GM12878 (cell line): ENCODE measurements at regions not wholly inside any gene's neighbourhood (a gene's known extent, or its start where the extent isn't known, plus 50 kb on each side); places are given as distances from the start of the nearest gene placed in this dataset.

ENCODE experiments used
- ATAC-seq: fragments of 200-7000 bp; cut with Tn5 transposase; 3 replicates; pipeline ENCODE4 v1.9.1; 2020; ENCODE audit warnings: mild to moderate bottlenecking, moderate library complexity
- BruUV-seq: library from RNA; stranded (reverse); fragments of 400-500 nt; replicated peaks from 2 replicates; lab custom pipeline; 2021; lab: Mats Ljungman, UMichigan
- CTCF ChIA-PET: fragments of 300-600 bp; sonication (Branson Sonifier 250); formaldehyde crosslinking; extraction: SDS; loops from one replicate; lab custom pipeline; 2021; ENCODE audit warnings: inconsistent platforms; lab: Yijun Ruan, JAX
- POLR2A ChIA-PET: fragments of 350-600 bp; formaldehyde crosslinking; extraction: SDS; loops from one replicate; lab custom pipeline; 2021; ENCODE audit warnings: inconsistent platforms; lab: Charles Lee
- RAD21 ChIA-PET: fragments of 300-600 bp; sonication (Branson Sonifier 250); formaldehyde crosslinking; loops from one replicate; lab custom pipeline; 2023; ENCODE audit warnings: antibody characterized with exemption; ENCODE audit not compliant: unreplicated experiment; lab: Charles Lee
- SMC1A ChIA-PET: fragments of 300-600 bp; sonication (Branson Sonifier 250); formaldehyde crosslinking; loops from one replicate; lab custom pipeline; 2023; ENCODE audit not compliant: unreplicated experiment, uncharacterized antibody; lab: Charles Lee
- DNase-seq: peaks from one replicate; pipeline ENCODE4 v3.0.0-alpha.2; 2011; ENCODE audit warnings: low read depth, low spot score
- FAIRE-seq: peaks from 3 replicates; lab custom pipeline; 2011; peaks lifted over from hg19 to GRCh38; lab: Jason Lieb, UNC
- H2AFZ ChIP-seq: 2 replicates; pipeline ENCODE4 v1.6.0; 2011; ENCODE audit warnings: low read depth, low read length, control low read depth; ENCODE audit not compliant: control insufficient read depth
- H3K27ac ChIP-seq: 2 replicates; pipeline ENCODE4 v1.5.1; 2011; ENCODE audit warnings: control low read depth; ENCODE audit not compliant: control insufficient read depth, insufficient read depth
- H3K27me3 ChIP-seq, 2 experiments: replicated peaks in 1 of 2; 2 replicates each; pipeline versions ENCODE4 v1.6.0 to v1.6.1; 2011; ENCODE audit warnings: low read length in 1 of 2; ENCODE audit not compliant: control insufficient read depth in 2 of 2, insufficient read depth in 2 of 2
- H3K36me3 ChIP-seq, 2 experiments: 2 replicates each; pipeline ENCODE4 v1.5.1; 2011; ENCODE audit warnings: low read length in 1 of 2; ENCODE audit not compliant: control insufficient read depth in 2 of 2, insufficient read depth in 2 of 2
- H3K4me1 ChIP-seq: 2 replicates; pipeline ENCODE4 v1.6.1; 2011; ENCODE audit warnings: mild to moderate bottlenecking, low read length, moderate library complexity, mixed read lengths; ENCODE audit not compliant: control insufficient read depth, insufficient read depth
- H3K4me2 ChIP-seq: 2 replicates; pipeline ENCODE4 v1.6.0; 2011; ENCODE audit warnings: control low read depth; ENCODE audit not compliant: control insufficient read depth, insufficient read depth
- H3K4me3 ChIP-seq: fragments of 200-600 bp; sonication (generic); 2 replicates; pipeline ENCODE4 v1.5.1; 2016
- H3K79me2 ChIP-seq: 2 replicates; pipeline ENCODE4 v1.6.0; 2011; ENCODE audit warnings: low read length; ENCODE audit not compliant: control insufficient read depth, insufficient read depth
- H3K9ac ChIP-seq: 2 replicates; pipeline ENCODE4 v1.8.0; 2011; ENCODE audit warnings: low read length, control low read depth, mixed read lengths; ENCODE audit not compliant: control insufficient read depth, insufficient read depth
- H3K9me3 ChIP-seq: replicated peaks from 3 replicates; pipeline ENCODE4 v1.5.1; 2011; ENCODE audit warnings: mild to moderate bottlenecking, low read length; ENCODE audit not compliant: control insufficient read depth, insufficient read depth
- H4K20me1 ChIP-seq: 2 replicates; pipeline ENCODE4 v1.6.0; 2011; ENCODE audit not compliant: control insufficient read depth, insufficient read depth
- ASH2L ChIP-seq: fragments of 300-600, 200-600 bp; sonication (generic); IDR thresholded peaks from 2 replicates; pipeline ENCODE4 v1.6.1; 2017; ENCODE audit warnings: low read depth, mild to moderate bottlenecking, borderline replicate concordance
- CEBPB ChIP-seq, 2 experiments: fragments of 150-350 bp in 1 of 2; IDR thresholded peaks; 2 replicates each; pipeline ENCODE4 v1.6.1; 2012 to 2014; ENCODE audit warnings: low read depth in 2 of 2, low read length in 2 of 2, borderline replicate concordance in 1 of 2, inconsistent platforms in 1 of 2
- CHD2 ChIP-seq: IDR thresholded peaks from 2 replicates; pipeline ENCODE4 v1.6.1; 2011; ENCODE audit warnings: low read depth, low read length, improper control_type of control experiment, borderline replicate concordance
- E2F4 ChIP-seq: IDR thresholded peaks from 2 replicates; pipeline ENCODE4 v1.6.1; 2012; ENCODE audit warnings: low read depth, low read length, improper control_type of control experiment
- EGR1 ChIP-seq, 2 experiments: IDR thresholded peaks; 1 replicate in 1 of 2; 2 replicates in 1 of 2; pipeline ENCODE4 v1.6.1; 2011 to 2012; ENCODE audit warnings: low read depth in 2 of 2, low read length in 2 of 2, borderline replicate concordance in 1 of 2, mild to moderate bottlenecking in 1 of 2, moderate library complexity in 1 of 2
- FOXK2 ChIP-seq: fragments of 450-650 bp; IDR thresholded peaks from 2 replicates; pipeline ENCODE4 v1.6.1; 2017; ENCODE audit warnings: mild to moderate bottlenecking, moderate library complexity
- HCFC1 ChIP-seq: fragments of 150-350 bp; IDR thresholded peaks from 2 replicates; pipeline ENCODE4 v1.6.1; 2014; ENCODE audit warnings: low read length
- HDAC6 ChIP-seq: fragments of 200-600 bp; sonication (generic); IDR thresholded peaks from one replicate; pipeline ENCODE4 v1.8.0; 2017; ENCODE audit warnings: antibody characterized with exemption; ENCODE audit not compliant: unreplicated experiment
- HDGF ChIP-seq: fragments of 450-650 bp; IDR thresholded peaks from 2 replicates; pipeline ENCODE4 v1.6.1; 2016; ENCODE audit warnings: antibody characterized with exemption
- MAX ChIP-seq: IDR thresholded peaks from 2 replicates; pipeline ENCODE4 v1.6.1; 2012; ENCODE audit warnings: low read depth, low read length, improper control_type of control experiment
- NR2C1 ChIP-seq: fragments of 450-650 bp; IDR thresholded peaks from 2 replicates; pipeline ENCODE4 v1.6.1; 2017; ENCODE audit warnings: antibody characterized with exemption, mild to moderate bottlenecking, moderate library complexity
- NR2F1 ChIP-seq: fragments of 450-650 bp; conservative IDR thresholded peaks from 2 replicates; pipeline ENCODE4 v1.6.1; 2017; ENCODE audit warnings: mild to moderate bottlenecking
- RELA ChIP-seq: fragments of 450-650 bp; IDR thresholded peaks from 2 replicates; pipeline ENCODE4 v1.8.0; 2014; ENCODE audit warnings: borderline replicate concordance; ENCODE audit not compliant: partially characterized antibody
- SP1 ChIP-seq: IDR thresholded peaks from one replicate; pipeline ENCODE4 v1.6.1; 2011; ENCODE audit warnings: low read depth, low read length
- SPI1 ChIP-seq: IDR thresholded peaks from 2 replicates; pipeline ENCODE4 v1.6.1; 2011; ENCODE audit warnings: low read depth, mild to moderate bottlenecking, low read length, moderate library complexity, borderline replicate concordance; ENCODE audit not compliant: insufficient read depth
- TCF7 ChIP-seq: IDR thresholded peaks from 2 replicates; pipeline ENCODE4 v1.6.1; 2014; ENCODE audit warnings: antibody characterized with exemption, borderline replicate concordance
- WRNIP1 ChIP-seq: IDR thresholded peaks from 2 replicates; pipeline ENCODE4 v1.6.1; 2011; ENCODE audit warnings: low read depth, low read length, improper control_type of control experiment, borderline replicate concordance
- ZNF217 ChIP-seq: fragments of 450-650 bp; IDR thresholded peaks from 2 replicates; pipeline ENCODE4 v1.6.1; 2017; ENCODE audit warnings: antibody characterized with exemption, mild to moderate bottlenecking
- ZNF24 ChIP-seq: fragments of 450-650 bp; IDR thresholded peaks from 2 replicates; pipeline ENCODE4 v1.6.1; 2017; ENCODE audit warnings: antibody characterized with exemption, mild to moderate bottlenecking
- WGBS: methylation state at CpG from one replicate; pipeline ENCODE4 v1.1.6; 2016; ENCODE audit warnings: low lambda C conversion rate; ENCODE audit not compliant: insufficient replicate concordance, insufficient coverage; ENCODE audit errors: missing lambda C conversion rate; 5-methylcytosine and 5-hydroxymethylcytosine counted together
- in situ Hi-C: fragments of 300-500 bp; cut with MboI; formaldehyde crosslinking; loops from 9 replicates; pipeline ENCODE4 v1.14.3; 2018; ENCODE audit warnings: mixed read lengths
- intact Hi-C: fragments of 100-400 bp; cut with micrococcal nuclease; formaldehyde crosslinking; loops from one replicate; pipeline ENCODE4 v1.14.2; 2022; ENCODE audit not compliant: unreplicated experiment

- no peak for TF ChIP-seq HDAC6
- TF ChIP-seq HCFC1: no peak
- TF ChIP-seq ZNF24: no peak
- TF ChIP-seq MAX: no peak
- TF ChIP-seq WRNIP1: no peak
- no peak for TF ChIP-seq RELA
- no peak for TF ChIP-seq ASH2L
- TF ChIP-seq SP1: no peak
- TF ChIP-seq E2F4: no peak
- no peak for TF ChIP-seq CHD2
- no peak for TF ChIP-seq CEBPB (IDR thresholded peaks at IDR 0.05; ENCODE audit: borderline replicate concordance in 1 of 2, low read depth in 2 of 2, low read length in 2 of 2)
- TF ChIP-seq SPI1: no peak
- no peak for TF ChIP-seq EGR1 (IDR thresholded peaks at IDR 0.05; ENCODE audit: borderline replicate concordance in 1 of 2, low read depth in 2 of 2, low read length in 2 of 2)
- no peak for TF ChIP-seq TCF7
- TF ChIP-seq HDGF: no peak
- TF ChIP-seq NR2F1: no peak
- no peak for TF ChIP-seq FOXK2
- TF ChIP-seq ZNF217: no peak
- no peak for TF ChIP-seq NR2C1
- H3K4me3 ChIP-seq: no peak overlapping the region
- no peaks in the 10 kb centered on the region for H3K27me3 ChIP-seq
- FAIRE-seq (no peak), DNase-seq (no peak), ATAC-seq (no peak)
- whole genome bisulfite sequencing: 10% methylated on average over 2 of the region's 2 CpGs
- H3K79me2 ChIP-seq: no peaks in the 10 kb centered on the region
- ChIA-PET POLR2A (no interaction called here), RAD21 (no interaction called here), SMC1A (interaction anchor here (1.4 kb wide), 1 partner anchor 37 kb away, joined by 3 read pairs; no protein-coding TSS in a partner anchor), CTCF (interaction anchor here (0.8 kb wide), 1 partner anchor 251 kb away, joined by 3 read pairs; no protein-coding TSS in a partner anchor)
- no TSS peak for BruUV-seq
- no peaks in the 10 kb centered on the region for H4K20me1 ChIP-seq
- H3K4me1 ChIP-seq: no peaks in the 10 kb centered on the region
- no peaks in the 10 kb centered on the region for H3K36me3 ChIP-seq
- H3K9ac ChIP-seq: no peak overlapping the region
- intact Hi-C loops (no loop called here), in situ Hi-C loops (no loop called here)
- H3K27ac ChIP-seq: no peak overlapping the region
- H2AFZ ChIP-seq: no peak overlapping the region
- H3K4me2 ChIP-seq: no peak overlapping the region
- no peaks in the 10 kb centered on the region for H3K9me3 ChIP-seq
These were observed 866.8 kb downstream of the C6orf118 start for GRCh38 chr6:164442572-164442971.
